DND-41 (cell line): ENCODE measurements at regions not wholly inside any gene's neighbourhood (a gene's known extent, or its start where the extent isn't known, plus 50 kb on each side); places are given as distances from the start of the nearest gene placed in this dataset.

Source experiments
- ATAC-seq: fragments of 200-7000 bp; cut with Tn5 transposase; 3 replicates; pipeline ENCODE4 v1.9.1; 2021; ENCODE audit warnings: low read depth; ENCODE audit not compliant: insufficient read depth
- DNase-seq: peaks from one replicate; pipeline ENCODE4 v3.0.0-alpha.2; 2020
- H2AFZ ChIP-seq: 2 replicates; pipeline ENCODE4 v1.6.0; 2012; ENCODE audit warnings: low read depth, low read length
- H3K27ac ChIP-seq: 2 replicates; pipeline ENCODE4 v1.5.1; 2012; ENCODE audit warnings: low read length, inconsistent platforms
- H3K27me3 ChIP-seq: fragments of 200-600 bp; sonication (generic); 2 replicates; pipeline ENCODE4 v1.6.0; 2012; ENCODE audit warnings: low read length, mild to moderate bottlenecking, inconsistent platforms; ENCODE audit not compliant: insufficient read depth, poor library complexity
- H3K36me3 ChIP-seq: 2 replicates; pipeline ENCODE4 v1.5.1; 2012; ENCODE audit warnings: low read length, inconsistent platforms; ENCODE audit not compliant: insufficient read depth
- H3K4me1 ChIP-seq: 2 replicates; pipeline ENCODE4 v1.5.1; 2012; ENCODE audit warnings: mild to moderate bottlenecking, low read length; ENCODE audit not compliant: insufficient read depth
- H3K4me2 ChIP-seq: 2 replicates; pipeline ENCODE4 v1.6.0; 2012; ENCODE audit warnings: mild to moderate bottlenecking, moderate library complexity, low read length, inconsistent platforms; ENCODE audit not compliant: insufficient read depth
- H3K4me3 ChIP-seq, 2 experiments: fragments of 200-600 bp in 1 of 2; shearing (Covaris generic) in 1 of 2; 2 replicates each; pipeline ENCODE4 v1.5.1; 2012 to 2016; ENCODE audit warnings: inconsistent platforms in 2 of 2, low read length in 2 of 2, mild to moderate bottlenecking in 2 of 2, low read depth in 1 of 2, moderate library complexity in 1 of 2
- H3K79me2 ChIP-seq: 2 replicates; pipeline ENCODE4 v1.6.0; 2012; ENCODE audit warnings: low read length, inconsistent platforms; ENCODE audit not compliant: insufficient read depth
- H3K9ac ChIP-seq: 2 replicates; pipeline ENCODE4 v1.6.0; 2012; ENCODE audit warnings: low read depth, mild to moderate bottlenecking, inconsistent platforms, low read length, moderate library complexity
- H3K9me3 ChIP-seq: 2 replicates; pipeline ENCODE4 v1.5.1; 2012; ENCODE audit warnings: low read length, moderate library complexity, mild to moderate bottlenecking, inconsistent platforms; ENCODE audit not compliant: insufficient read depth, severe bottlenecking
- H4K20me1 ChIP-seq: 2 replicates; pipeline ENCODE4 v1.6.0; 2012; ENCODE audit warnings: low read length; ENCODE audit not compliant: insufficient read depth
- CTCF ChIP-seq: IDR thresholded peaks from 2 replicates; pipeline ENCODE4 v1.5.1; 2012; ENCODE audit warnings: borderline replicate concordance, low read length, moderate library complexity, mild to moderate bottlenecking; ENCODE audit not compliant: poor library complexity, severe bottlenecking; ENCODE audit errors: extremely low read depth
- EZH2 ChIP-seq: IDR thresholded peaks from 3 replicates; pipeline ENCODE4 v1.6.1; 2012; ENCODE audit warnings: borderline replicate concordance, low read depth, mild to moderate bottlenecking, moderate library complexity, low read length, inconsistent platforms; ENCODE audit not compliant: severe bottlenecking

- TF ChIP-seq CTCF, result no peak
- no peak for TF ChIP-seq EZH2
- ATAC-seq, result no peak
Measured at GRCh38 chr2:129728035-129728972, 251.2 kb upstream of the RAB6C start.

GRCh38 chr2:129729011-129729410 is 250.5 kb upstream of the RAB6C start:
- H3K4me2 ChIP-seq, result no peak overlapping the region
- H3K4me3 ChIP-seq, result no peak overlapping the region
- H4K20me1 ChIP-seq, result no peaks in the 10 kb centered on the region
- no peaks in the 10 kb centered on the region for H3K36me3 ChIP-seq
- no peak for DNase-seq
- ATAC-seq, result no peak
- TF ChIP-seq EZH2, result no peak
- no peak for TF ChIP-seq CTCF
- H2AFZ ChIP-seq, result no peak overlapping the region
- no peaks in the 10 kb centered on the region for H3K9me3 ChIP-seq
- H3K27me3 ChIP-seq, result peaks cover 11% of the 10 kb centered on the region
- no peak overlapping the region for H3K9ac ChIP-seq
- H3K27ac ChIP-seq, result no peak overlapping the region
- H3K79me2 ChIP-seq, result no peaks in the 10 kb centered on the region
- no peaks in the 10 kb centered on the region for H3K4me1 ChIP-seq

More at GRCh38 chr2:129728035-129728972, 251.2 kb upstream of the RAB6C start:
- no peak overlapping the region for H2AFZ ChIP-seq
- no peak overlapping the region for H3K4me3 ChIP-seq
- H3K36me3 ChIP-seq, result no peaks in the 10 kb centered on the region
- H3K27ac ChIP-seq, result no peak overlapping the region
- no peaks in the 10 kb centered on the region for H3K4me1 ChIP-seq
- H3K27me3 ChIP-seq, result peaks cover 11% of the 10 kb centered on the region
- H3K4me2 ChIP-seq, result no peak overlapping the region
- H3K9ac ChIP-seq, result no peak overlapping the region
- no peaks in the 10 kb centered on the region for H3K79me2 ChIP-seq
- H3K9me3 ChIP-seq, result no peaks in the 10 kb centered on the region
- DNase-seq, result no peak
- no peaks in the 10 kb centered on the region for H4K20me1 ChIP-seq

GRCh38 chr2:129729646-129730045 is 249.8 kb upstream of the RAB6C start:
- H3K36me3 ChIP-seq, result no peaks in the 10 kb centered on the region
- DNase-seq (no peak), ATAC-seq (no peak)
- H3K4me3 ChIP-seq, result no peak overlapping the region
- H3K4me1 ChIP-seq, result no peaks in the 10 kb centered on the region
- H3K27ac ChIP-seq, result no peak overlapping the region
- H4K20me1 ChIP-seq, result no peaks in the 10 kb centered on the region
- H3K27me3 ChIP-seq, result peaks cover 7% of the 10 kb centered on the region
- no peak overlapping the region for H2AFZ ChIP-seq
- no peaks in the 10 kb centered on the region for H3K79me2 ChIP-seq
- no peak overlapping the region for H3K9ac ChIP-seq
- H3K9me3 ChIP-seq, result no peaks in the 10 kb centered on the region
- TF ChIP-seq EZH2 (no peak), CTCF (no peak)
- H3K4me2 ChIP-seq, result no peak overlapping the region
